ENCODE measurements at regions not wholly inside any gene's neighbourhood (a gene's known extent, or its start where the extent isn't known, plus 50 kb on each side); places are given as distances from the start of the nearest gene placed in this dataset.
A peak's percentile ranks its signal among the peaks of the same experiment; 100 is the strongest.
"Not testable (repeated sequence)": the region's sequence is repeated elsewhere in the genome, so short reads cannot be mapped to it uniquely, and the experiment has no call there.

DNA sequence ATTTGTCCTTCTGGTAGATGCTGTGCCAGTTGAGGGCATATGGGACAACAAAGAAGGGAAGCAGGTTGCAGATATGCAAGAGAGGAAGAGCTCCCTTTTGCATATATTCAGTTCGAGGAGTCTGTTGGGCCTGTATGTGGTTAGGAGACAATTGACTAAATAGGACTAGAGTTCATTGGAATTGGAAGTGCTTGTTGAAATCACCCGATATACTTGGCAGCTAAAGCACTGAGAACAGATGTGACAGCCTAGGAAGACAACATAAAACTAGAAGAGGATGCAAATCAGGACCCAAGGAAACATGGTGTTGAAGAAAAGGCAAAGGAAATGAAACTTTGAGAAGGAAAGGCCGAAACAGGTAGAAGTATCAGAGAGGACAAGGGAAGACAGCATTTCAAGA, 215.2 kb upstream of the P2RY1 start:
- DNase-seq (ENCODE audit: extremely low spot score, insufficient read length, low read depth) (no peak), FAIRE-seq (peak; percentile 39)

GRCh38 chr3:152620395-152620794, 214.5 kb upstream of the P2RY1 start:
- DNase-seq (ENCODE audit: extremely low spot score, insufficient read length, low read depth) (no peak), FAIRE-seq (no peak)

DNA sequence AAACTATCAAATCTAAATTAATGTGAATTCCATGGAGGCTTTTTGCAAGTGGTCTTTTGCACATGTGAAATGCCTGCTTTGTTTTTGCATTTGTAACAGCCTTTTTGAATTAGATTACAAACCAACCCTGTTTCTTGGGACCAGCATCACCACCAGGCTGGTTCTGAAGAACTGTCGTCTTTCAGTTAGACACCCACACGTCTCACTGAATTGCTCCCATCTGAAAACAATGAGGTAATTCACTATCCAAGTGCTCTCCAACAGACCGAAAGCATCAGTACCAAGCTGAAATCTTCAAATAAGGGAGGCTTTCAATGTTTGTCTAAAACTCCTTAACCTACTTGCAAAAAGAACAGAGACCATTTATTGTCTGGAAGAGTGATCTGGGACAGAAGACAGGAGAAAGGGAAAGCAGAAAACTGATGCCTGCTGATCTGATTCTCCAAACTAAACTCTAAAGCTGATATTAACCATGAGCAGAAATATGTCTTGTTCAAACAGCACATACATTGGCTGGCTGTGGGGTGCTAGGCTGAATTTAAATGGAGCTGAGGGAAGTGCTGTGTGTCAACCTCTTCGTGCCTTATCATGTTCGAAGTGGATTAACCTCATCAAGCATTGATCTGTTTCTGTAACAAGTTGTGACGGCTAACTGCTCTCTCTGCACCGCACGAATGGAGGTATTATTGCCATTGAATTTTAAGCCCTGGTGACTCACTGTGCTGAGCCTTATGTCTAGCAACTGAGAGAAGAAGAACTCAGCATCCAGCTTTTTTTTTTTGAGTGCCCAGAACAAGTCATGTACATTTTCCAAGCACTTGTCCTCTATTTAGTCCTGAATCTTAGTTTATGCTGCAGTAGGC, 213.7 kb upstream of the P2RY1 start:
- DNase-seq (ENCODE audit: extremely low spot score, insufficient read length, low read depth) (no peak), FAIRE-seq (no peak)

DNA sequence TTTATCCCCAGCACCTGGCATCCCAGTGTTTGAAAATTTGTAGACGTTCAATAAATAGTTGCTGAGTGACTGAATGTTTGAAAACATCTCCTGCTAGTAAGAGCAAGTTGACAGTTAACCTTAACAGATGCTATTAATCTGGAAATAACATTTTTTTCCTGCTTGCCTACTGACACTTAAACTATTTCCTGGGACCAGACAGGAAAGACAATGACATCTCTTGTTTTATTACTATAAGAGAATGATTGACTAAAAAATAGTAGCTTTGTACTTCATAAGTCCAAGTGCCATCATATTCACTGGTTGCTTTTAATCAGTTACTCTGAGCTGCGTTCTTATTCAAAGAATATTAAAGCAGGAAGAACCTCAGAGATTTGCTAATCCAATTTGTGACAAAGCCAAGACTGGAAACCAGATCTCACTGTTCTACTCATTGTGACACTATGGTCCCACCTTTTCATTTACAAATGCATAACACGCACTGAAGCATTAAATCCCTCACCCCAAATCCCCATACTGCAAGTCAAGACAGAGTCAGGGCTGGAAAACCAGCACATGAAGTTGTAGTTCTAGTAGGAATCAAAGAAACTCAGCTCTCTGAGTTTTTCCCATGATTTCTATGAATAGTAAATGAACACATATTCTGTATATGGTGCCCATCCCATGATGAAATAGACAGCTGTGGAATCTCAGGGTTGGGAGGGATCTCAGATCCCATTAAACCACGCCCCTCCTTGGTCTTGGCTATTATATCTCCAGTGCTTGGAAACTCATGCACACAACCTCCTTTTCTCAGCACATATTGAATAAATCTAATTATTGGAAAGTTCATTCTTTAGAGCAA, 212.7 kb upstream of the P2RY1 start:
- DNase-seq (ENCODE audit: extremely low spot score, insufficient read length, low read depth) (no peak), FAIRE-seq (no peak)

DNA sequence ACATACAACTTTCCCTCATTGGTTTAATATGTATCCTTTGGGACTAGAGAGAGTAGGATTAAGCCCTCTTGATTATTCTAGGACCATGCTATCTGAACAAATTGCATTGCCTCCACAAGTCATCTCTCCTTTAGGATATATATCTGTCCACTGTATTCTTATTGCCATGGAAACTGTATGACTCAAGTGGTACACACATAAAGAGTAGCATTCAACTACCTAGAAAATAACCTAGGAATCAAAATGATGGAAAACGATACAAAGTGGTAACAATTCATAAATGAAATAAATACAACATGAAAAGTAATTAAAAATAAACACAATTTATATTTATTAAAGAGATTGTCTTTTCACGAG, 212.1 kb upstream of the P2RY1 start:
- FAIRE-seq = no peak
- DNase-seq (ENCODE audit: extremely low spot score, insufficient read length, low read depth) = no peak

DNA sequence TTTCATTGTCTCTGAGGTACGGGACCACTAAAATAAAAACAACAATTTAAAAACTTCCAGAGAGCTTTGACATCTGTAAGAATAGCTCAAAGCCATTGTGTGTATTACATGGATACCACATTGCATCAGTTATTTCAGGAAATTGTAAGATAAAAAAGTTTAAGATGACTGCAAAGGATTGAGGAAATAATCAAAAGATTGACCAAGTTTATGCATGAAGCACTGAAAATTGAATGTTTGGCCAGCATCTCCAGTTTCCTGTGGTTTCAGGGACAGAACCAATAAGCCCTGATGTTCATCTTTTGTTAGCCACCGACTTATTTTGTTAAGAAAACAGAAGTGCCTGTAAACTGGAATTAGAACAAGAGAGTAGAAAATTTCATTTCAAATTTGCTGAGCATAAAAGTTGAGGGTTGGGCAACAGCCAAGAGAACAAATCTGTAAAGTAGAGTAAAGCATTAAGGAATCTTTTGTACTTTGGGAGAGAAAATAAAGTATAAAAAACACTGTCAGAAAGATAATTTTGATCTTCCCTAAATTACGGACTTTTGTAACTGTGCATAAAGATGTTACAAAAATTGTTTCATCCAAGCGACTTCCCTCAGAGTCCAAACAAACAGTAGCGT, 211.5 kb upstream of the P2RY1 start:
- FAIRE-seq = no peak
- no peak for DNase-seq (ENCODE audit: extremely low spot score, insufficient read length, low read depth)

- FAIRE-seq (no peak), DNase-seq (ENCODE audit: extremely low spot score, insufficient read length, low read depth) (no peak)
Measured at GRCh38 chr3:152626226-152626625, 208.7 kb upstream of the P2RY1 start.

GRCh38 chr3:152628496-152628895, 206.4 kb upstream of the P2RY1 start:
- FAIRE-seq = no peak
- no peak for DNase-seq (ENCODE audit: extremely low spot score, insufficient read length, low read depth)

DNA sequence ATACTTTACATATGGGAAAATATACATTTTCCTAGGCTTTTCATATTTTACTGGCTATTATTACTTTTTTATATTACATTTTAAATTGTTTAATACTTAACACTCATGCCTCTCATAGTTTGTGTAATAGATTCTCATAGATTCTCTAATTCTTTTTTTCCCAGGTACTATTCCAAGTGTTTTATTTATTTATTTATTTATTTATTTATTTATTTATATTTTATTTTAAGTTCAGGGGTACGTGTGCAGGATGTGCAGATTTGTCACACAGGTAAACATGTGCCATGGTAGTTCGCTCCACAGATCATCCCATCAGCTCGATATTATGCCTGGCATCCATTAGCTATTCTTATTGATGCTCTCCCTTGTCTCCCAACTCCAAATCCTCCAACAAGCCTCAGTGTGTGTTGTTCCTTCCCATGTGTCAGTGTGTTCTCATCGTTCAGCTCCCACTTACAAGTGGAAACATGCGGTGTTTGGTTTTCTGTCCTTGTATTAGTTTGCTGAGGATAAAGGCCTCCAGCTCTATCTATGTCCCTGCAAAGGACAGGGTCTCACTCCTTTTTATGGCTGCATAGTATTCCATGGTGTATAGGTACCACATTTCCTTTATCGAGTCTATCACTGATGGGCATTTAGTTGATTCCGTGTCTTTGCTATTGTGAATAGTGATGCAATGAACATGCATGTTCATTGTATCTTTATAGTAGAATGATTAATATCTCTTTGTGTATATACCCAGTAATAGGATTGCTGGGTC, 205.4 kb upstream of the P2RY1 start:
- no peak for FAIRE-seq

DNA sequence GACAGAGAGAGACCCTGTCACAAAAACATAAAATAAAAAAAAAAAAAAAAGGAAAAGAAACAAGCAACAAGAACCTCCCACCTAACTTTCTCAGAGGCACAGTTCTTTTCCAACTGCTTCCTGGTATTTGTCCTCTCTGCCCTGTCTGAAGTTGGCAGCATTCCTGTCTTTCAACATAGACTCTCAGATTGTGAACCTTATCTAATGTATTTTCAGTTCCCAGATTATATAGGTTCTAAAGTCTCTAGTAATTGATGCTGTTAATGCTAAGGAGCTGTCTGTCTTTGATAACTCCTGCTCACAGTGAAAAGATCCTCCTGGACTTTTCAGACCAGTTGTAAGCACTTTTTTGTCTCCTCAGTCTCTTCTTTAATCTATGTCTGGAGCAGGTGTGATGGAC, 199.5 kb upstream of the P2RY1 start:
- FAIRE-seq (no peak), DNase-seq (ENCODE audit: extremely low spot score, insufficient read length, low read depth) (no peak)

More for the DNA sequence above, 205.4 kb upstream of the P2RY1 start:
- DNase-seq (ENCODE audit: extremely low spot score, insufficient read length, low read depth) = no peak

DNA sequence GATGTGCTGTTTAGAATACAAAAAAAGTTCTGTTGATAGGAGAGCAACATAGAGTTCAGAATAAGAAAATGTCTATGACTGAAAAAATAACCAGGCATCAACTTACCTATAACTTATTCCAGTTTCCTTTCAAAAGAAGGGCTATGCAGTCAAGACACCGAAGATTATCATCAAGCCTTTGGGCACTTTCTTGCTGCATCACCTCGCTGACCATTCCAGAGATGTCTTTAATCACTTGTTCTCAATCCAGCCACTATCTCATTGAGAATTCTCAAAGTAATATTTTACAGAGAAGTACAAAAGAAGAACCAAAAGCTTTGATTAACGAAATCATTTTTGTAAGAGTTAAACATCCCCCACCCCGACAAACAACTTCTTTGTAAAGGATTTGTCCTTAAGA, 198.3 kb upstream of the P2RY1 start:
- DNase-seq (ENCODE audit: extremely low spot score, insufficient read length, low read depth) (no peak), FAIRE-seq (no peak)

- DNase-seq (ENCODE audit: extremely low spot score, insufficient read length, low read depth) = no peak
- no peak for FAIRE-seq
Measured at GRCh38 chr3:152638214-152638613, 196.7 kb upstream of the P2RY1 start.

DNA sequence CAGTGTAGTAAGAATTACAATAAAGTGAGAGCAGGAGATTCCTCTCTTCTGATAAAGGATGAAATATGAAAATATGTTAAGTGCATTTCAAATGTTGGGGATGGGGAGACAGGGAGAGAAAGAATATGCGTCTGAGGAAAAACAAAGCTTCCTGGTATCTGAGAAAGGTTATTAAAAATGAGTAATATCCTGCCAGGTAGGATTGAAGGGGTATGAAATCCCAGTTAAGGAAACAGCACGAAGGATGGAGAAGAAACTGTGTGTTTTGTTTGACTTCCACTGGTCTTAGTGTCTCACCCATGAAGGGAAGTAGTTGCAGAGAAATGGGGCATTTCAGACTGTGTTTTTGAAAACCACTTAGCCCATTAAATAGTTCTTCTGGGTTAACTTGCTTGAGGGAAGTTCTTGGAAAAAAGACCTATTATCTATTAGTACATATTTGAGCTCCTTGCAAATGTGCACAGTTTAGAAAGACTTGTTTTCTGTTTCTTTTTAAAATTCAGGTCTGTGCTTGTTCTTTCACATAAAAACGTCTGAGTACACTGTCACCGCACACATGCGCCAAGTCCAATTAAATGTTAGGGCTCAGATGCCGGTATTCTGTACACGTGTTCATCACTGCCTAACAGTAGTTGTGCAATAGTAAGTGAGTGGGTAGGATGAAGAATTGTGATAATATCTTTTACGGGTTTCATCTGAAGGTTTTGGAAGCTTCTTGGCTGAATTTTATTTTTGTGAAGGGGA, 196.1 kb upstream of the P2RY1 start:
- DNase-seq (ENCODE audit: extremely low spot score, insufficient read length, low read depth) (no peak), FAIRE-seq (no peak)

DNA sequence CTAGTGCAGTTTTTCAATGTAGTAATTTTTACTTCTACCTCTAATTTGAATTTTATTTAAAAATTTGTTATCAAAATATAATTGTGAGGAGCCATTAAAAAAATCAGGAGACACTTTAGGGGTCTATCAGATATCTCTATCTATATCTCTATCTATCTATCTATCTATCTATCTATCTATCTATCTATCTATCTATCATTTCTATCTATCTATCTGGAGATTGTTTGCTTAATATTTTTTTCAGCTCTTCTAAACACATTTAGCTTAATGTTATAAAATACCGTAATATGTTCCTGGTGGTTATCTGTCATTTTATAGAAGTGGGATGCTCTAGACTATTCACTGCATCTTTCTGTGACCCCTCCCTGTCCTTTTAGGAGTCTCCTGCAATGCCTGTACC, 193.7 kb upstream of the P2RY1 start:
- no peak for FAIRE-seq

GRCh38 chr3:152642658-152643057, 192.3 kb upstream of the P2RY1 start:
- DNase-seq (ENCODE audit: extremely low spot score, insufficient read length, low read depth) = no peak
- no peak for FAIRE-seq

More for the DNA sequence above, 193.7 kb upstream of the P2RY1 start:
- DNase-seq (ENCODE audit: extremely low spot score, insufficient read length, low read depth) = no peak

- FAIRE-seq (no peak), DNase-seq (ENCODE audit: extremely low spot score, insufficient read length, low read depth) (no peak)
Measured at GRCh38 chr3:152644478-152644877, 190.5 kb upstream of the P2RY1 start.

DNA sequence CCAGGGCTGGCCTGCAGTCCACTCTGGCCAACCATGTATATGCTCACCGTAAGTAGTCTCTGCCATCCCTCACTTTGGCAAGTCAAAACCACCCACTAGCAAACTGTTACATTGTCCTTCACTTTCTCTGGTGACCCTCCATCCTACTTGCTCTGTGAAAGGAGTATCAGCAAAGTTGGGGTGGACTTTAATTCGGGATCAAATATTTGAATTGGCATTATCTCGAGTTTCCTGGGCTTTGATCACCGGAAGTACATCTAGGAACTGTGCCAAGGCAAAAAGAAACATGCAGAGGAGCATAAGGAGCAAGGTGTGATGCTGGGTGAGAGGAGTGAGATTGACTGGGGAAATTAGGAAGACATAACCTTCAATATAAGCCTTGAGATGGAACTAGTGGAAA, 188.9 kb upstream of the P2RY1 start:
- DNase-seq (ENCODE audit: extremely low spot score, insufficient read length, low read depth) (no peak), FAIRE-seq (no peak)

GRCh38 chr3:152650177-152650576, 184.8 kb upstream of the P2RY1 start:
- FAIRE-seq (no peak), DNase-seq (ENCODE audit: extremely low spot score, insufficient read length, low read depth) (no peak)

DNA sequence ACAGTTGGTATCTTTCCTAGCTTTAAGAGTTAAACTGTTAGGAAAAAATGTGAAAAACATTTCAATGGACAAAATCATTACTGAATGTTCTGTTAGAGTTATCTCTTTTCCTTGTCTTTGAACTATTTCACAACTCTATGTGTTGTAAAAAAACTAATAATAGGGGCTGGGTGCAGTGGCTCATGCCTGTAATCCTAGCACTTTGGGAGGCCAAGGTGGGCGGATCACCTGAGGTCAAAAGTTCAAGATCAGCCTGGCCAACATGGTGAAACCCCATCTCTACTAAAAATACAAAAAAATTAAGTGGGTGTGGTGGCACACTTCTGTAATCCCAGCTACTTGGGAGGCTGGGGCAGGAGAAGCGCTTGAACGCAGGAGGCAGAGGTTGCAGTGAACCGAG, 184.0 kb upstream of the P2RY1 start:
- not testable (repeated sequence) for FAIRE-seq; DNase-seq (ENCODE audit: extremely low spot score, insufficient read length, low read depth)

Measured in GM18507 (cell line).